GM18505 (cell line): ENCODE measurements at regions not wholly inside any gene's neighbourhood (a gene's known extent, or its start where the extent isn't known, plus 50 kb on each side); places are given as distances from the start of the nearest gene placed in this dataset.

Experiments
- ATAC-seq: cut with Tn5 transposase; IDR thresholded peaks from one replicate; pipeline ENCODE4 v1.9.1; 2021; ENCODE audit not compliant: unreplicated experiment
- POLR2A ChIP-seq: IDR thresholded peaks from 4 replicates; pipeline ENCODE4 v1.6.1; 2011; ENCODE audit warnings: borderline replicate concordance; ENCODE audit not compliant: insufficient read depth, insufficient read length; ENCODE audit errors: extremely low read depth

DNA sequence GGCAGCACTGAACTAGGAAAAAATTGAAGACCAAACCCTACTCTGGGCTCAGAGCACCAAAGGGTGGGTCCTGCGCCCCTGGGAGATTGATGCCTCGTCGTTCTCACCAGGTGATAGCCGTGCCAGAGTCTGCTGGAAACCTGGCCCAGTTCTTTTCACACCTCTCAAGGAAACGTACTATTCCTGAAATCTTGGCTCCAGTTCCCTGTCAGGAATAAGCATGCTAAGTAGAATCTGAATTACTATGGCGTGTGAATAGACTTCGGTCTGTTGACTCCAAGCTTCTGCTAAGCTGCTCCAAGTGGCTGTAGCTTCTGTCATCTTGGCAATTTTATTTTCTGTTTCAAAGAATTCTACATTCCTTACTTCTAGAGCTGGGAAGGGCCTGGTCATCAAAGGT lies 75.4 kb downstream of the MARCHF4 start:
- TF ChIP-seq POLR2A: no peak
- ATAC-seq: no peak

DNA sequence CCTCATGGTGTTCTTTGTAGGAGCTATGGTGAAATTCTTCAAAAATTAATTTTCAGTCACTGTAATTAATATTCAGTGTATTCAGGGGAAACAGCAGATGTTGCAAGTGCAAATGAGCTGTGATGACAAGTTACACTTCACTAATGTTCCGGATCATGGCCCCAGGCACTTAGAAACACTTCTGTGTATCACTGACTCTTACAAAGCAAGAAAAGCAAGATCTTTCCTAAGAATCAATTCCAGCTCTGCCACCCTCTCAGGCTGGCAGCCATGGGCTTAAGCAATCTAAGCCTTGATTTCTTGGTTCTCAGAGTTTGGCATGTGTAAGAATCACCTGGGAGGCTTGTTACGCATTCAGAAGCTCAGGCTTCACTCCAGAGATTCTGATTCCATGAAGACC lies 78.0 kb downstream of the MARCHF4 start:
- TF ChIP-seq POLR2A: no peak
- ATAC-seq: no peak

DNA sequence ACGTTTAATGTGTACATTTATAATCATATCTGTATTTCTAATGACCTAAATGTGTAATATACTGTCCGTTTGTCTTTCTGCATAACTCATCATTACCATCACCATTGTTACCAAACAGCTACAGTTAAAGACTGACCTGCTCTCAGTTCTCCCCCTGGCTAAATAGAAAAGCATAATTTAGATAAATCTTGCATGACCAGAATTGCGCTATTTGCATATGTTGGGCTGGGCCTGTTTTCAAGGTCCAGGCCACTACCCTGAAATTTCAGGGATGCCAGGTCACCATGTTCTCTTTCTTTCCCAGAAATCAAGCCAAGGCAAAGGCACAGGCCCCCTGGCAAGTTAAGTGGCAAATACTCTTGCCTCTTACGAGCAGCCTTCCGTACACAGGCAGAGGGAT lies 78.4 kb downstream of the MARCHF4 start:
- no peak for ATAC-seq

DNA sequence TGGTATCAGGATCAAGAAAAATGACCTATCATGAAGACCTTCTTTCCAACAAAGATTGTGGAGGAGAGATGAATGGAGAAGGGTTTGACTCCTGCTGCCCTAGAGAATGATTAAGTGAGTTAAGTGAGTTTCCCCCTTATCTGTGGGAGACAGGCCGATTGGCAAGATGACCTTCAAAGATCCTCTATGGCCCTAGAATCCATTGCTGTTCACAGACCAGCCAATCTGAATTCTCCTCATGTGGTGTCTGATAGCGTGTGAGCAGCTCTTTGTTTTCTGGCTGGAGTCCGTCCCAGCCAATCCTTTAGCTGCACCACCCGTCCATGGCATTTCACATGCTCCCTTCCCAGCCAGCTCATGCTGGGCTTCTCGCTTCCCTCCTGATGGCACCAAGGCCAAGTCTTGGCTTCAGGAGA lies 79.4 kb downstream of the MARCHF4 start:
- no peak for TF ChIP-seq POLR2A
- ATAC-seq: no peak

More for the DNA sequence above, 78.4 kb downstream of the MARCHF4 start:
- no peak for TF ChIP-seq POLR2A

DNA sequence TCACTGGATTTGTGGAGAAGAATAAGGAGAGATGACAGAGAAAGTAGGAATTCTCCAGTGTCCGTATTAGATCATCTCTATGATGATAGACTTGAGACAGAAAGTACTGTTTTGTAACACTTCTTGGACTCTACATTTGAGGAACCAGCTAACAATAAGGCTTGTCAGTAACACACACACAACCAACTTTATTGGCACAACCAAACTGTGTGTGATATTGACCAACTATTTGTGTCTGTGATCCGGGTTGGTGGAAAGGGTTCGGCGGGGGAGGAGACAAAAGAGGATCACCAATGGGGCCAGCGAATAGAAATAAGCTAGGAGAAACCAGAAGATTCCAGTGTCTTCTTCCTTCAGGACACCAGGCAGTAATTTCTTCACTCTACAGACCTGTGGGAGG lies 79.8 kb downstream of the MARCHF4 start:
- no peak for TF ChIP-seq POLR2A

DNA sequence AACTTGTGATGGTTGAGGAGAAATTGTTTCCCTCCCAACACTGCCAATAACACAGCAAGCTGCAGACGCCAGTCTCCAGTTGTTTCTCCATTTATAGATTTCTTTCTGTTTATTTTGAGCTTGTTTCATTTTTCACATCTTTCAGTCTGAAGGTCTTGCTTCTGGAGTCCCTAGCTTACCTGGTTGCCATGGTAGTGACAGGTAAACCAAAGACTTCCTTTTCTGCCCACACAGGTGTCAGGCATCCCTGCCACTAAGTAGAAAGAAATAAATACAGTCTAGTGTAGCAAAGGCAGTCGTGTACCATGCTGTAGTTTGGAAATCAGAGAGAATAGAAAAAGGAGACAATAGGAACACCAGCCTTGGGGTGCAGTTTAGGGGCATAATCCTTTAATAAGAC lies 82.8 kb downstream of the MARCHF4 start:
- no peak for ATAC-seq
- no peak for TF ChIP-seq POLR2A

More for the DNA sequence above, 79.8 kb downstream of the MARCHF4 start:
- no peak for ATAC-seq

DNA sequence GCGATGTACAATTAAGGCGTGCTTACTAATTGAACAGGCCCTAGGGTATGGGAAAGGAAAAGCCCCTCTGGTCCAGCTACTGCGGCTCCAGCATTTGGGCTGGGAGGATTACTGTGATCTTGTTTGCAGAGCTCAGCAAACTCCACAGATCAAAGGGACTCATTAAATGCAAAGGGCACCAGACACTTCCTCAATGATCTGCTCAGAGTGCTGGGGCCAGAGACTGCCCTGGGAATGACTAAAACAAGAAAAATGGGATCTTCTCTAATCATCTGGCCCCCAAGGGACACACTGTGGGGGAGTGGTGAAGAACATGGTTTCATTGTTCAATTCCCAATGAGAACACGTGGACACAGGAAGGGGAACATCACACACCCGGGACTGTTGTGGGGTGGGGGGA lies 85.0 kb downstream of the MARCHF4 start:
- no peak for TF ChIP-seq POLR2A
- ATAC-seq: no peak

DNA sequence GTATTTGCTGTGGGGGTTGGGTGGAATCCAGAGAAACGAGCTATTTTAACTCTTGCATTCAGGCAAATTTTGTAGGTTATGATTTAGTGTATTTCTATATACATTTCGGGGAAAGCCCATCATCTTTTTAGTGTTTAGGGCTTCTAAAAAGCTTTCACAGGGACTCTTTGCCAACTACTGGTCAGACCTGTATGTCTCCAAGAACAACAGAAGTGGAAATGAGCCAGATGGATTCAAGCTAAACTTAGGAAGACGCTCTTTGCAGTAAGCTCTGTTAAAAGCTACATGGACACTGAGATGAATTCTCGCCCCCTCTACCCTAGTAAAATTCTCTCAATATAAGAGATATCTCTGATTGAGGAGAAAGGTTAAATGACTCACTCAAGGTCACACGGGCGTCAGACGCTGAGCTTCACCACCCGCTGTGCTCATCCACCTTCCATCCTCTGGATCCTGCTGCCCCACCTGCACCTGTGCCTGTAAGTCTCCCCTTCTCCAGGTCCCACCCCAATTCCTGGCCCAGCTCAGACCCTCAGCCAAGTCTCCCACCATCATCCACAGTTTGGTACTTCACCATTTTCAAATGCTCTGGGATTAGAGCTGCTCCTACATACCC lies 85.6 kb downstream of the MARCHF4 start:
- no peak for ATAC-seq
- TF ChIP-seq POLR2A: no peak

DNA sequence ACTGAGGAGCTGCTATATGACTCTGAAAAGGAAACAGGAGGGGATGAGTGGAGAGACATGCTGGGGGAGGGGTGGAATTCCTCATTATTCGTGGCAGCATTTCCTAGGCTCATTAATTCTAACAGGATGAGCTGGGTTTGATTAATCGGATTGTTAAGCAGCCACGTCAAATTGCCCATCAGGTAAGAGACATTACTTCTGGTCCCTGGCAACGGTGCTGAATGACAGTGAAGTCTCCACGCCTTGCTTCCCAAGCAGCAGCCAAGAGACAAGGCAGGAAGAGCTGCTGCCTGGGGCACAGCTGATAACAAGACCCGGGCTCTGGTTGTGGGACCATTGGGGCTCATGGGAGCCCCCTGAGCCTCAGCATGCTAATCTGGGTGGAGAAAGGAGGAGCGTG lies 86.6 kb downstream of the MARCHF4 start:
- ATAC-seq: no peak
- no peak for TF ChIP-seq POLR2A

DNA sequence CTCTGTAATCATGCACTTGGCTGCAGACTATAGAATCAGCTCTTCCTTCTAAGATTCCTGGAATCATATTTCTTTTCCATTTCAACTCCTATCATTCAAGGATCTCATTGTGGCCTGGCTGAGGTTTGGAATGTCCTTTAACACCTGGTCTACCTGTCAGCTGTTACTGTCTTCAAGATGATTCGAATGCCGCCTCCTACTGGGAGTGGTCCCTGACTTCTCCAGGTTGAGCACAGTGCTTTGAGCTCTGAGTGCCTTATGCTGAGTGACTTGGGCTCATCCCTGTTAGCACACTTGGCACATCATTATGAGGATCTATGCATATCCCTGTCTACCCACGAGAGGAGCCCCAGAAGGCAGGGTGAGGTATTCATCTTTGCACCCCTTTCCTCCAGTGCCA lies 87.6 kb downstream of the MARCHF4 start:
- no peak for TF ChIP-seq POLR2A
- ATAC-seq: no peak

DNA sequence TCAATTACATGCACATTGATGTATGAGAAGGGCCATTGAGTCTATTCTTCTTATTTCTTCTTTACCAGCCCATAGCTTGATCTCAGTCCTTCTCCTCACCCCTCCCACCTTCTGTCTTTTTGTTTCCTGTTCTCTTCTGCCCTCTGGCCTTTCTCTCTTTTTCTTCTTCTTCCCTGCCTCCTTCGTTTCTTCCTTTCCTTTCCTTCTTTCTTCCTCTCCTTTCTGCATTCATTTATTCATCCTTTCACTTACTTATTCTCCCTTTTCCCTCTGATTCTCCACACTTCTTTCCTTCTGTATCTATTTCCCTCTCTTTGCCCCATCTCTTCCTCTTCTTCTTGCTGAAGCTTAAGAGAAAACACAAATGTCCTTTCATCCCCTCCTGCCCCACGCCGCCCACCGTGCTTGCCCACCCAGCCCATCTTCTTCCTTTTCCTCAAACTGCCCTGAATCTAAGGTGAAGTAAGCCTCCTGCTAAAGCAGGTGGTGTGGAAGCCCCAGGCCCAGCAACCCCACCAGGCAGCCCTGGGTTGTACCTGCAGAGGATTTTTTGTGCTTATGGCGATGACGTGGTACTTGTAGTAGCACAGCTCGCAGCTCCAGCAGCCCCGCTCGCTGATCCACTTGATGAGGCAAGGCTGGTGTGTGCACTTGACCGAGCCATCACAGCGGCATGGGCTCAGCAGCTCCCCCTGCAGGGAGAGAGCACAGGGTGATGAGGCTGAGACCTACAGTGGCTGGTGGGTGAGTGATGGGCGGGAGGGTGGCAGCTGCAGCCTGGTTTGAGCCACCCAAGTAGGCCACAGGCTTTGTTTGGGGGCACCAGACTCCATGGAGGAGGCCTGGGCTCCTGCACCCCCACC lies 89.0 kb downstream of the MARCHF4 start:
- peak; percentile 74 for ATAC-seq
- TF ChIP-seq POLR2A: no peak

DNA sequence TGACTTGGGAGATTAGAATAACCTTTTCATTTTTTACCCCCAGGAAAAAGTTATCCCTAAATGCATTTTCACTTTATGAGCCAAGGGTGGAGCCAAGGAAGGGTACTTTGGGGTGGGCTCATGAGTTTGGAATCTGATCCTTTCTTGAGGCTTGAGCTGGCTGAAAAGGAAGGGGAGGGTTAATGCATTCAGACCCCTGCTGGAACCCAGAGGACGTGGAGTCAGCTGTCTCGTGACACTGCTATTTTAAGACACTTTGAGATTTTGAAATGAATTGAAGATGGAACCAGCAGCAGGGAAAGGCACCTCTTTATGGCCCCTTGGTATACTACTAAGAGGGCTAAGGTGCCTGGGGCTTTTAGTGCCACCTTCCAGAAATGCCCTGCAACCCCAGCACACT lies 90.4 kb downstream of the MARCHF4 start:
- ATAC-seq: no peak
- TF ChIP-seq POLR2A: no peak

DNA sequence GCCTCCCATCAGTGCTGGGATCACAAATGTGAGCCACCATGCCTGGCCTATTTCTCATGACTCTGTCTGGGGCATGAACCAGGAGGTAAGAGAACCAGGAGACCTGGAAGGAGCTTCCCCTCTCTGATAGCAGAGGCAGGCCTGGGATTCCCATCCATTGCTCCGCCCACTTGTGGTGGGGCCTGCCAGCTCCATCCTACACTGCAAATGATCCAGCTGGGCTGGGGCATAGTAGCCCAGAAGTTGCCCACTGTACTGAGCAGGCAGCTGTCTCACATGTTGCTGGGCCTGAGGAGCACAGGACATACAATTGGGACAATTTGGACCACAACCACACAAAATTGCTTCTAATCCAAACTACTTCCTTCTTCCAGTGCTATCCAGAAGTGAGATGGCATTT lies 91.0 kb downstream of the MARCHF4 start:
- no peak for ATAC-seq
- no peak for TF ChIP-seq POLR2A

DNA sequence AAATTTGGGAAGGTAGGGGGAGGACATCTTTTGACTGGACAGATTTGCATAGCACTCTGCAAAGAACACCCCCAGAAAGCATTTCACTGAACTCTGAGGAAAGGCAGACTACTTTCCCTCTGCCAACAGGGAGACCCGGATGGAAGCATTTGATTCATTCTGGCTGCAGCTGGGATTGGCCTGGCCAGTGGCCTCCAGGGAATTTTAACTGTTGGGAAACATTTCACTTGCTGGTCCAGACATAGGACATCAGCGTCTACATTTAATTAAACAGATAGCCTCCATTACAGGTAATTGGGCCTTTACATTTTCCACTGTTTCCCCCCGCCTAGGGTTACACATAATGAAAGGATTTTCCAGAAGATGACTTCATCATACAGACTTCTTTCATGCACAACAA lies 92.8 kb downstream of the MARCHF4 start:
- no peak for ATAC-seq
- TF ChIP-seq POLR2A: no peak
